ENCODE measurements at regions not wholly inside any gene's neighbourhood (a gene's known extent, or its start where the extent isn't known, plus 50 kb on each side); places are given as distances from the start of the nearest gene placed in this dataset.

DNA sequence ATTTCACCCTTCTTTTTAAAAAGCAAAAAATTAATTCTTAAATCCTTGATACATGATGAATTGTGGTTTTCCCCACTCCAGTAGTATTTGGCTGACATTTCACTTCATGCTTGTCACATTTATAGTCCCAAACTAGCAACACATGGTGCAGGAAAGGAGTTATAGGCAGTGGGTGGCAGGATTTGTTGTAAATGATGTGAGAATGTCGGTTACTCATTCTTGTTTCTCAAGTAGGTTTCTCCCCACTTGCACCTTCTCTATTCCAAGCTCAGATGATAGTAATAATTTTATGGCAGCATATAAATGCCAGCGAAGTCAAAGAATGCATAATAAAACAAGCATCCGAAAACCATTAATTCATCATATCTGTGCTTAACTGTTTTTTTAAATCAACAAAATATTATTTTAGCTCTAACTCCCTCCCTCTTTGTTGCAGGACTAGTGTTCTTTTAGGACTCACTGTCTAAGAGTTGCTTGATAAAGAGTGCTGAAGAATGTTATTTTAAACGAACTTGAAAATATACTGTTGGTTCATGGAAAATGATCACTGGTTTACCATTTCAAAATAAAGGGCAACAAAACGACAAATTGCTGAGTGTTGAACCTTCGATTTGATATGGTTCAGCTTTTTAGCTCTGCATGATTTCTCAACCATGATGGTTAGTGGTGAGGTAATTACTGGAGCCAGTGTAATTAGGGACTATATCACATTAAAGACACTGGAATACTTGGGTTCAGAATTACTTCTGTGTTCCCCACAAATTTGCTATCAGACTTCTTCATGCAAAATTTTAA lies 88.1 kb upstream of the ADAMTSL1 start:
- no peak overlapping the region for H3K27ac ChIP-seq (ENCODE audit: low read depth in 1 of 2, low read length in 1 of 2)
- no peak for DNase-seq (ENCODE audit: low read depth in 6 of 9, low spot score in 9 of 9)
- H3K4me1 ChIP-seq (ENCODE audit: control insufficient read depth in 2 of 2, insufficient read depth in 2 of 2, low read length in 2 of 2) = no peaks in the 10 kb centered on the region
- H3K4me3 ChIP-seq (ENCODE audit: low read length in 2 of 2) = no peak overlapping the region
- WGBS = 95% methylated on average over 6 of the region's 6 CpGs
- no peaks in the 10 kb centered on the region for H3K9me3 ChIP-seq (ENCODE audit: control insufficient read depth in 2 of 2, insufficient read depth in 1 of 2, low read length in 1 of 2)
- no peaks in the 10 kb centered on the region for H3K36me3 ChIP-seq (ENCODE audit: control insufficient read depth in 2 of 2, insufficient read depth in 2 of 2, low read length in 1 of 2)
- H3K27me3 ChIP-seq (ENCODE audit: control insufficient read depth in 2 of 2, insufficient read depth in 1 of 2, low read length in 1 of 2) = no peaks in the 10 kb centered on the region

DNA sequence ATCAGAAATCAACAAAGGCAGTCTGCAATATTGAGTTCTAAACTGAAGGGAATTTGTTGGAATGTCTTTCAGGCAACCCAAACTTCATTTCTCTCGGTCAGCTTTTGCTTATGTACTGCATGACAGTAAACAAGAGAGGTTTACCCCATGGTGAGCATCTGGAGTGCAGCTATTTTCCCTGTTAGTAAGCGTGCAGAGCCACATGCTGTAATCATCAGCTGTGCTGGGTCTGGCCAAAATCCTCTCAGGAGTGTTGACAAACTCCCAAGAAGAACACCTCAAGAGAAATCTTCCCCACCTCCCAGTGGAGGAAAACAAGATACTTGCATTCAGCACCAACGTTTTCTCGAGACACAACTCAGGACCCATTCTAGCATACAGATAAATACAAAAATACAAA lies 83.6 kb upstream of the ADAMTSL1 start:
- no peaks in the 10 kb centered on the region for H3K9me3 ChIP-seq (ENCODE audit: control insufficient read depth in 2 of 2, insufficient read depth in 1 of 2, low read length in 1 of 2)
- 76% methylated on average over 4 of the region's 4 CpGs for WGBS

DNA sequence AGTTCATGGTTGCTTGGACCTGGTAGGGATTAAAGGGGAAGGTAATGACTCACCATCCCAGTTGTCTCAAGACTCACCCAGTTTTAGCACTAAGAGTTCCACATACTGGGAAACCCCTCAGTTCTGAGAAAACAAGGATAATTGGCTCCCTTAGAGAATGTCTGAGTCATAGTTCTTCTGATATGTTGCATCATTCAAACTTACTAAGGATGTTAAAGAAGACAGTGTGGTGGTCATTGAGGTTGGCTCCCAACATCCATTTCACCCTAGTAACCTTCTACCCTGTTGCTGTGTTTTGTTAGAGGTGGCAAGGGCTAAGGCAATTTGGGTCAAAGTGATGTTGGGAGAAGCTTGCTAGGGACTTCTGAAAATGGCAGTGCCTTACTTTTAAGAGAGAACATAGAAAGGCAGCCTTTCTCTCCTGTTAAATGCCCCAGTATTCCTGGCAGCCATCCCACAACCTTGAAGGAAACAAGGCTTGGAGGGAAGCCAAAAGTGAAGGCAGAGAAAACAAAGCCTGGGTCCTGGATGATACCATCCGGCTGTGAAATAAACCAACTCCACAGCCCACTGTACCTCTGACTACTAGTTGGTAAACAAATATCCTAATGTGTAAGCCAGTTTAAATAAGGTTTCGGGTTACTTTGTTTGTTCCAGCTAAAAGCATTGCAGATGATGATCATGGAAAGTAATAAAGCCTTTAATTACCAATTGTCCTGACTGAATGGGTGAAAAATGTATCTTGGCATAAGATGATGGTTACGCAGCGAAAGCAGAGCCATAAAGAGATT lies 80.4 kb upstream of the ADAMTSL1 start:
- Histone ChIP-seq H3K4me1 (ENCODE audit: control insufficient read depth in 2 of 2, insufficient read depth in 2 of 2, low read length in 2 of 2) (no peaks in the 10 kb centered on the region), H3K27ac (ENCODE audit: low read depth in 1 of 2, low read length in 1 of 2) (peak overlapping the region; percentile 1 to 15), H3K9me3 (ENCODE audit: control insufficient read depth in 2 of 2, insufficient read depth in 1 of 2, low read length in 1 of 2) (no peaks in the 10 kb centered on the region), H3K27me3 (ENCODE audit: control insufficient read depth in 2 of 2, insufficient read depth in 1 of 2, low read length in 1 of 2) (no peaks in the 10 kb centered on the region), H3K4me3 (ENCODE audit: low read length in 2 of 2) (no peak overlapping the region), H3K36me3 (ENCODE audit: control insufficient read depth in 2 of 2, insufficient read depth in 2 of 2, low read length in 1 of 2) (no peaks in the 10 kb centered on the region)
- no peak for DNase-seq (ENCODE audit: low read depth in 6 of 9, low spot score in 9 of 9)
- 93% methylated on average over 4 of the region's 4 CpGs for WGBS

More for the DNA sequence above, 83.6 kb upstream of the ADAMTSL1 start:
- Histone ChIP-seq H3K27me3 (ENCODE audit: control insufficient read depth in 2 of 2, insufficient read depth in 1 of 2, low read length in 1 of 2) (no peaks in the 10 kb centered on the region), H3K4me3 (ENCODE audit: low read length in 2 of 2) (no peak overlapping the region), H3K4me1 (ENCODE audit: control insufficient read depth in 2 of 2, insufficient read depth in 2 of 2, low read length in 2 of 2) (no peaks in the 10 kb centered on the region), H3K27ac (ENCODE audit: low read depth in 1 of 2, low read length in 1 of 2) (no peak overlapping the region), H3K36me3 (ENCODE audit: control insufficient read depth in 2 of 2, insufficient read depth in 2 of 2, low read length in 1 of 2) (no peaks in the 10 kb centered on the region)
- no peak for DNase-seq (ENCODE audit: low read depth in 6 of 9, low spot score in 9 of 9)

DNA sequence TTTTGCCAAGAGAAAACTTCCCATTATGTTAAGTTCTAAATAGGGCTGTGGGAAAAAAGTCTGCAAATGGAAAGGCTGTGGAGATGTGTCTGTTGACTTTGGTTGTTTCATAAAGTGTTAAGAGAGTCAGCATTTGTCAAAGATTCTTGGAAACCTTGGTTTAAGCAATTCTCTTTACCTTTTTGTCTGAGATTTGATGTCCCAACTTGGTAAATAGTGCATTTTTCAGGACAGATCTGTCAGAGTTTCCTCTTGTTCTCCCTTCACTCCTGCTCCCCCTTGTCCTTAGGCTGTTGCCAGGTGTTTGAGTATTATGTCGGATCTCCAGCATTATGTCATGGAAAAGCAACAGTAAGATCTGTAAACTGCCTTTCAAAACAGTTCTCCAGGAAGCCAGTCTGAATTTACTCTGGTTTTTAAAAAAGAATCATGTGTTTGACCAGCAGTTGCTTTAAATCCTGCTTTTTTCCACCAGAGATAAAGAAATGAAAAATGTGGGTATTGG lies 79.1 kb upstream of the ADAMTSL1 start:
- Histone ChIP-seq H3K4me3 (ENCODE audit: low read length in 2 of 2) (no peak overlapping the region), H3K36me3 (ENCODE audit: control insufficient read depth in 2 of 2, insufficient read depth in 2 of 2, low read length in 1 of 2) (no peaks in the 10 kb centered on the region), H3K9me3 (ENCODE audit: control insufficient read depth in 2 of 2, insufficient read depth in 1 of 2, low read length in 1 of 2) (no peaks in the 10 kb centered on the region), H3K4me1 (ENCODE audit: control insufficient read depth in 2 of 2, insufficient read depth in 2 of 2, low read length in 2 of 2) (no peaks in the 10 kb centered on the region), H3K27ac (ENCODE audit: low read depth in 1 of 2, low read length in 1 of 2) (no peak overlapping the region), H3K27me3 (ENCODE audit: control insufficient read depth in 2 of 2, insufficient read depth in 1 of 2, low read length in 1 of 2) (no peaks in the 10 kb centered on the region)
- no peak for DNase-seq (ENCODE audit: low read depth in 6 of 9, low spot score in 9 of 9)
- WGBS = 84% methylated on average over 1 of the region's 1 CpG

DNA sequence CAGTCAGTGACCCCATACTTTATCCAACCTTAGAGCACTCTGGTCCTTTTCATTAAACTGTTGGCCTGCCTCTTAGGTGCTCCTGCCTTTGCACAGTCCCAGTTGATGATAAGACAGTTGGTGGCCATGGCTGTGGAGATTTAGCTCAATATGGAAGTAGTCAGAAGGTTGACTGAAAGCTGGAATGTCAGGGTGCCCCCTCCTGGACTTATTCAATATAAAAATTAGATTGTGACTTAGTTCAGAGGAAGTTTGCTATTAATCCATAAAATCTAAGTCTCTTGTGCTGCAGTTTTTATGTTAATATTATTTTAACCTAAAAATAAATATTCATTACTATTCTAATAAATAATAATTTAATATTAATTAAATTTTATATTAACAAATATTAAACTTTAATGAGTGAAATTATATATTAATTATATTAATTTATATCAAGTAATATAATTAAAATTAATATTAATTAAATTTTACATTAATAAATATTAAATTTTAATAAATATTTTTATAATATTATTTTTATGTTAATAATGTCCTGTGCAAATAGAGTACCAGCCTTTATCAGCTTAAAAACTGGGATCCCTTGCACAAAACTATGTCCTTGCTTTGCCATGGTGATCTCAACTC lies 77.7 kb upstream of the ADAMTSL1 start:
- no peaks in the 10 kb centered on the region for H3K27me3 ChIP-seq (ENCODE audit: control insufficient read depth in 2 of 2, insufficient read depth in 1 of 2, low read length in 1 of 2)
- no peak overlapping the region for H3K27ac ChIP-seq (ENCODE audit: low read depth in 1 of 2, low read length in 1 of 2)
- no peak overlapping the region for H3K4me3 ChIP-seq (ENCODE audit: low read length in 2 of 2)
- H3K4me1 ChIP-seq (ENCODE audit: control insufficient read depth in 2 of 2, insufficient read depth in 2 of 2, low read length in 2 of 2) = no peaks in the 10 kb centered on the region
- DNase-seq (ENCODE audit: low read depth in 6 of 9, low spot score in 9 of 9) = no peak
- no peaks in the 10 kb centered on the region for H3K36me3 ChIP-seq (ENCODE audit: control insufficient read depth in 2 of 2, insufficient read depth in 2 of 2, low read length in 1 of 2)
- H3K9me3 ChIP-seq (ENCODE audit: control insufficient read depth in 2 of 2, insufficient read depth in 1 of 2, low read length in 1 of 2) = no peaks in the 10 kb centered on the region

DNA sequence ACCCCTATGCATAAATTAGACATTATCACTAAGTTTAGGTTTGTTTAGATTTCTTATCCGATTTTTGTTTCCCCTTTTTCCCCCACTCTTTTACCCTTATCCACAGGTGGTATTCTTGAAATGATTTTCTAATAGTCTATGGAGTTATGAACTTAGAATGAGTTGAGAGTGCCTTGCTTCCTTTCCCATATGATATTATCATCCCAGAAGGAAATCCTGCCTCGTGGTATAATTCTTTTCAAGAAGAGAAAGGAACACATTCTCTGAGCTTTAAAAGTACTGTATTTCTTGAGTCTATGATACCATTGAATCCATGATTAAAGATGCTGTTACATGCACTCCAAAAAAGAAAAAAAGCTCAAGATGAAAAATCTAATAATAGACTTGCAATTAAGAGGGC lies 76.9 kb upstream of the ADAMTSL1 start:
- Histone ChIP-seq H3K27ac (ENCODE audit: low read depth in 1 of 2, low read length in 1 of 2) (no peak overlapping the region), H3K4me3 (ENCODE audit: low read length in 2 of 2) (no peak overlapping the region), H3K36me3 (ENCODE audit: control insufficient read depth in 2 of 2, insufficient read depth in 2 of 2, low read length in 1 of 2) (no peaks in the 10 kb centered on the region), H3K4me1 (ENCODE audit: control insufficient read depth in 2 of 2, insufficient read depth in 2 of 2, low read length in 2 of 2) (no peaks in the 10 kb centered on the region), H3K9me3 (ENCODE audit: control insufficient read depth in 2 of 2, insufficient read depth in 1 of 2, low read length in 1 of 2) (no peaks in the 10 kb centered on the region), H3K27me3 (ENCODE audit: control insufficient read depth in 2 of 2, insufficient read depth in 1 of 2, low read length in 1 of 2) (no peaks in the 10 kb centered on the region)
- no peak for DNase-seq (ENCODE audit: low read depth in 6 of 9, low spot score in 9 of 9)
- 43% methylated on average over 2 of the region's 2 CpGs for WGBS

DNA sequence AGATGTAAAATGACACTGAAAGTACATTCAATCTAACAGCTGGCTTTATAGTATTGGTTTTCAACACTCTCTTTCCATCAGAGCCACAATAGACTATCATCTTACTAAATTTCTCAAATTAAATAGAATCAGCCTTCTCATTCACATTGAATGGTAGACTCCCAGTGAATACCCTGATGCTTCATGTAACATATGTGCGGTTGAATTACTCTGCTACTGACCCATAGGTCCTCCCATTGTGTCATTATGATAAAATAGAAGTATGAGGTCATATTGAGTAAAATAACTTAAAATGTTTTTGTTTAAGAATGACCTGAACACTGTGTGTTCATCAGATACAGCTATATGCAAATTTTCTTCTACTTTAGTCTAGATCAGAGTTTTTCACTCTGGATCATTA lies 75.9 kb upstream of the ADAMTSL1 start:
- Histone ChIP-seq H3K4me1 (ENCODE audit: control insufficient read depth in 2 of 2, insufficient read depth in 2 of 2, low read length in 2 of 2) (no peaks in the 10 kb centered on the region), H3K9me3 (ENCODE audit: control insufficient read depth in 2 of 2, insufficient read depth in 1 of 2, low read length in 1 of 2) (no peaks in the 10 kb centered on the region), H3K36me3 (ENCODE audit: control insufficient read depth in 2 of 2, insufficient read depth in 2 of 2, low read length in 1 of 2) (no peaks in the 10 kb centered on the region), H3K27ac (ENCODE audit: low read depth in 1 of 2, low read length in 1 of 2) (no peak overlapping the region), H3K27me3 (ENCODE audit: control insufficient read depth in 2 of 2, insufficient read depth in 1 of 2, low read length in 1 of 2) (no peaks in the 10 kb centered on the region), H3K4me3 (ENCODE audit: low read length in 2 of 2) (no peak overlapping the region)
- DNase-seq (ENCODE audit: low read depth in 6 of 9, low spot score in 9 of 9) = no peak
- 95% methylated on average over 1 of the region's 1 CpG for WGBS

DNA sequence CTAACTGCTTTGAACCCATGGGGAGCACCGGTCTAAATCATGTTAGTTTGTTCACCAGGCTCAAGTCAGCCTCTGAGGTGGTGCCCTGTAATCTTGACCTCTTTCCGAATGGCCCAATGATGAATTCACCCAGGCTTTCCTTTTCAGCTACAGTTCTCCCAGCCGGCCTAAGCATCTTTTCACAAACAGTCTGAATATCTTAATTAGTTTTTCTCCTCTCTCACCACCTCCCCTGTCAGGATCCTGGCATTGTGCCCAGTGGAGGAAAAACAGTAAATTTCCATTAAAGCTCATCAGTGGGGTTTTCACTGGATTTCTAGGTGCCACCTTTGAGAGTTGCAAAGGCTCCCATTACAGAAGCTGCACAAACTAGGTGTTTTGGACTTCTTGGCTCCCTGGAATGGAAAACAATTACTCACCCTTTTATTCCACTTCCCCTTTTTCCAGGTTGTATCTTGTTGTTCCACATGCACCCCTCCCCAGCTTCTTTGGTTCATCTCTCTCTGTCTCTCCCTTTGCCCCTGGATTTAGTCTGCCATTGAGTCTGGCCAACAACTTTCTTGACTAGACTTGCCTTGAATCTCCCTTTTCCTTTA lies 69.4 kb upstream of the ADAMTSL1 start:
- Histone ChIP-seq H3K9me3 (ENCODE audit: control insufficient read depth in 2 of 2, insufficient read depth in 1 of 2, low read length in 1 of 2) (no peaks in the 10 kb centered on the region), H3K27me3 (ENCODE audit: control insufficient read depth in 2 of 2, insufficient read depth in 1 of 2, low read length in 1 of 2) (no peaks in the 10 kb centered on the region), H3K36me3 (ENCODE audit: control insufficient read depth in 2 of 2, insufficient read depth in 2 of 2, low read length in 1 of 2) (no peaks in the 10 kb centered on the region), H3K4me1 (ENCODE audit: control insufficient read depth in 2 of 2, insufficient read depth in 2 of 2, low read length in 2 of 2) (no peaks in the 10 kb centered on the region), H3K27ac (ENCODE audit: low read depth in 1 of 2, low read length in 1 of 2) (no peak overlapping the region), H3K4me3 (ENCODE audit: low read length in 2 of 2) (no peak overlapping the region)
- DNase-seq (ENCODE audit: low read depth in 6 of 9, low spot score in 9 of 9) = no peak
- WGBS = 96% methylated on average over 3 of the region's 3 CpGs

DNA sequence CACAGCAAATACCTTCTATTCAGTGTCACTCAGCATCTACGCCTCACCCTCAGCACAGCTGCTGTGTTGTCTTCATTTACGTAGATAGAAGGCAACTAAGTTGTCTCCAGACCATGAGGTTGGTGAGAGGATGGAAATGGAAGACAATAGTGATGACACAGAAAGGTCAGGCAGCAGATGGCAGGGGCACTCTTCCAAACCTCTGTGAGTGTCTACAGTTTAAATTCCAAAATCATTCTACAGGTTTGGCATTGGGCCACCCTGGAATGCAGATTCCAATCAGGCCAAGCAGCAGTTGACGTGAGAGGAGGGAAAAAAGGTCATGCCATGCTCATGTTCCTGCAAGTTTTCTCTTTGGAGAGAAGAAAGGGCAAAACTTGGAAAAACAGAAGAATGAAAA lies 68.7 kb upstream of the ADAMTSL1 start:
- no peak for DNase-seq (ENCODE audit: low read depth in 6 of 9, low spot score in 9 of 9)
- Histone ChIP-seq H3K27ac (ENCODE audit: low read depth in 1 of 2, low read length in 1 of 2) (no peak overlapping the region), H3K4me1 (ENCODE audit: control insufficient read depth in 2 of 2, insufficient read depth in 2 of 2, low read length in 2 of 2) (no peaks in the 10 kb centered on the region), H3K27me3 (ENCODE audit: control insufficient read depth in 2 of 2, insufficient read depth in 1 of 2, low read length in 1 of 2) (no peaks in the 10 kb centered on the region), H3K36me3 (ENCODE audit: control insufficient read depth in 2 of 2, insufficient read depth in 2 of 2, low read length in 1 of 2) (no peaks in the 10 kb centered on the region), H3K4me3 (ENCODE audit: low read length in 2 of 2) (no peak overlapping the region), H3K9me3 (ENCODE audit: control insufficient read depth in 2 of 2, insufficient read depth in 1 of 2, low read length in 1 of 2) (no peaks in the 10 kb centered on the region)
- 95% methylated on average over 3 of the region's 3 CpGs for WGBS
